NCI-H2227 treated with DMSO at 0.1 percent for 48 hours (cell line): ENCODE measurements at regions not wholly inside any gene's neighbourhood (a gene's known extent, or its start where the extent isn't known, plus 50 kb on each side); places are given as distances from the start of the nearest gene placed in this dataset.

Experiments
- DNase-seq: peaks from one replicate; lab custom pipeline; 2025; lab: John Stamatoyannopoulos, UW

DNA sequence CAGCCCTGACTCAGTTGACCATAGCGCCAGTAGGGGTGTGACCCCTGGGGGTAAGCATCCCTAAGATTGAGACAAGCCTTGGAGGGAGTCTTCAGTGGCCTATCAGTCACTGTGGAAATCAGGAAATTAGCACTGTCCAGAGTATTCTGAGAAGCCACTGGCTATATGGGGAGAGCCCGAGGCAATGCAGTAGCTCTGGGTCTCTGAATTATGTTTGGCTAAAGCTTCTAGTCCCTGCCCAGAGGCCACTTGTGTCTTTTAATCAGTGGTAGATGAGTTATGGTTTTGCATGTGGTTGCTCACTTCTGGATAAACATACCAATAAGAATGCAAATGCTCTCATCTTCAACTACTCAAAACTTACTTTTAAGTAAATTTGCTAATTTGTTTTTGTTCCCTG is 100.6 kb upstream of the TOX3 start:
- no peak for DNase-seq

DNA sequence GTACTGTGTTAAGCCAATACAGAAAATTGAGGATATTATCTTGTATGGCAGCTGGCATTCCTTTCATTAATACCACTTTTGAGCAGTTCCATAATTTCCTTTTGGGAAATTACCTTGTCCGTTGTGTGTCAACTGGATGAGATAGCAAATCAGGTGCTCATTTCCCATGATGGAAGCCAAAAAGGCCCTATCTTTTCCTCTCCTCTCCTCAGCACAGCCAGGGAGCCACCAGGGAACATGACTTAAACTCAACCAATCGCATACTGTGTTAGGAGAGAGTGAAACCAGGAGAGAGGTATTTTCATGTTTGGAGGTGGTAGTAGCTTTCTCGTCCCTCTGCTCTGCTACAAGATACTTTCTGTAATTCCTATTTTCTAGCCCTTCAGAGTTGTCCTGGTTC is 96.1 kb upstream of the TOX3 start:
- no peak for DNase-seq

DNA sequence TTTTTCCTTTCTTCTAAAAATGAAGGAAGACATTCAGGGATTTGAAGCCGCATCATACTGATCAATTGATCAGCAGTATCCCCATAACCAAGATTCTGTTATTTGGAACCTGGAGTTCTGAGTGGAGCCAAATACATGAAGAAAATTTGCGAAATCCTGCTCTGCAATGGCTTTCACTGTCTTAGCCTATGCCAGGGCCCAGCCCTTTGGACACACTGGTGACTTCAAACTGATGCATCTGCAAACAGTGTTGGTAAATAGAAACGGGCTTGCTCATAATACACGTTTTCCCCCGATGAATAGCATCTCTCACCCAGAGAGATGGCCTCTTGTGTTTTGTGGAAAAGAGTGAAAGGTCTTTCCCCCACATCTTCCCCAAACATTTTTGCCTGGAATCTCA is 87.6 kb upstream of the TOX3 start:
- no peak for DNase-seq

DNA sequence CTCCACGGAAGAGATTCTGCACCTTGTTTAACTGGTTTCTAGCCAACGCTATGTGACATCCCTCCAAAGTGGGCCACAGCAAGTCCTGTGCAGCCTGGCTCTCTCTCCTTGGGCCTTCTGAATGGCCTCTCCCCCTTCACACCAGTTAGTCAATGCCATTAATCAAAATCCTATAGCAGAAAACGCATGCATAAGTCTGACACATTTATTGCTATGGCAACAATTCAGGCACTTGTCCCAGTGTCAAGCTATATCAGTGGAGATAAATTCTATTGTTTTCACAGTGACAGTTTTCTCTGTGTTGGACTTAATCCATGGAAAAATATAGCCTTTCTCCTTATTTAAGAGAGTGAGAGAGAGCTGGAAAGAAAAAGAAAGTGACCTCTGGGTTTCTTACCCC is 87.2 kb upstream of the TOX3 start:
- DNase-seq: no peak

DNA sequence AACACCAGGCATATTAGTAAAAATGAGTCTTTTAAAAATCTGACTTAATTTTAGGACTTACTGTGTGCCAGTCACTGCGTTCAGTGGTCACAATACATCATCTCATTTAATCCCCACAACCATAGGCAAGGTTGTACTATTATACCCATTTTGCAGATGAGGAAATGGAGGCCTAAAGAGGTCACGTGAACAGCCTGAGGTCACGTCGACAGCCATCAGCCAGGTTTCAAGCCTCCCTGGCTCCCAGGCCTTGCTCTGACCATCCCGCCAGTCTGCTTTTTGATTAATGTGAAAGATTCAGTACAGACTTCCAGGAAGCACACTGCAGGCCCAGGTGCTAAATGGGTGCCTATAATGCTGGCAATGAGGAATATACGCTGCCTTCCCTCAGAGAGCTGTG is 86.3 kb upstream of the TOX3 start:
- no peak for DNase-seq

DNA sequence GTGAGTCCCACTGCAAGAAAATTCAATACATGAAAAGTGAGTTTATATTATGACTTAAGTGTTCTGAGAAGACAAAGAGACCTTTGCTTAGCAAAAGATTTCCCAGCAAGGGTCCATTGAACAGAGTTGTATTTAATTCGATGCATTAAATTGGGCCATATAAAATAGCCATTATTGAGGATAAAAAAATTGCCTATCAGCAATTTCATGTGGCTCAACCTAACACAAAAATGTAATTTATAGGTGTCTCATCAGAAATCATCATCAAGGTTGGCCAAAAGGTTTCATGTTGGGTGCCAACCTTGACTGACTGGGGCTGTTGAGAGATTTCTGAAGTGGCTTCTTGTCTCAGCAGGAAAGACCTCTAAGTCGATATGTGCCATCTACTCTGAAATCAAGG is 84.8 kb upstream of the TOX3 start:
- DNase-seq: no peak

DNA sequence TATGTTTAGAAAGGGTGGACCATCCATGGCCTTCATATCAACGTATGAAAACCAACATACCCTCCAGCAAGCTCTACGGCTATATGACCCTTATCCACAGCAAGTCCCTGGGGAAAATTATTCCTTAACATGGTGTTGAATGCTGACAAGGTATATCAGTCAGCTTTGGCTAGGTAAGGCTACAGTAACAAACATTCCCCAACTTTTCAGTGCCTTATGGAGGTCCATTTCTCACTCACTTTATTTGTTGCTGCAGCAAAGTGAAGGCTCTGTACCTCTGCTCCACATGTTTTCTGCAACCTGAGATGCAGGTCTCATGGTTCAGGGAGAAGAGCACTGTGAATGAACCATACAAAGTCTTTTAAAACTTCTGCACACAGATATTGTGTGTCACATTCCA is 83.8 kb upstream of the TOX3 start:
- DNase-seq: no peak

DNA sequence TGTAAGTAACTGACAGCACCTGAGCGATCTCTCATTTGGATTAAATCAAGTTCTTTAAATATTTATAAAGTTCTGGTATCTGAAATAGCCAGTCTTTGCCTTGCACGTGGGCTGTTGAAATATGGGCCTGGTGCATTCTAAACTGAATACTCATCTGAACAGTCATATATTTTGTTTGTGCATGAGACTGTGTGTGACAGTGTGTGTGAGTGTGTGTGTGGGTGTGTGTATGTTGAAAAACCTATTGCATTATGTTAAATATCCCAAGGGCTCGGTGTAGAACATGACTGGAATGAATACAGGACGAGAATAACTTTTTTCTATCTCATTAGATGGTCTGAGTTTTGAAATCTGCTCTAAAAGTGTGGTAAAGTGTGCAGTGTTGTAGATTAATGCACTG is 82.4 kb upstream of the TOX3 start:
- DNase-seq: no peak

DNA sequence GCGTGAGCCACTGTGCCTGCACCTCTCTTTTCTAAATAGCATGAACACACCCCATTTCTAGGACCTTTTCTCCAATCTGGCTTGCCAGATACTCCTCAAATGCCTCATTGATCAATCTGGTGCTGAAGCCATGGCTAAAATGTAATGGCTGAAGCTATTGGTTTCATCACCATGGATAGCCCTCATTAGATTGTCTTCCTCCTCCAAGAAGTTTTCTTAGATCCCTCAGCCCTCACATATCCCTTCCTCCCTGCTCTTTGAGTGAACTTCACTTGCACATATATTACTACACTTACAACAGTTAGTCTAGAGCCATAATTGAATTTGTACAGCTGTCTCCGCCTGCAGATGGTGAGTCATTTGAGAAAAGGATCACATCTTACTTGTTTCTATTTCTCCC is 77.9 kb upstream of the TOX3 start:
- DNase-seq: no peak

DNA sequence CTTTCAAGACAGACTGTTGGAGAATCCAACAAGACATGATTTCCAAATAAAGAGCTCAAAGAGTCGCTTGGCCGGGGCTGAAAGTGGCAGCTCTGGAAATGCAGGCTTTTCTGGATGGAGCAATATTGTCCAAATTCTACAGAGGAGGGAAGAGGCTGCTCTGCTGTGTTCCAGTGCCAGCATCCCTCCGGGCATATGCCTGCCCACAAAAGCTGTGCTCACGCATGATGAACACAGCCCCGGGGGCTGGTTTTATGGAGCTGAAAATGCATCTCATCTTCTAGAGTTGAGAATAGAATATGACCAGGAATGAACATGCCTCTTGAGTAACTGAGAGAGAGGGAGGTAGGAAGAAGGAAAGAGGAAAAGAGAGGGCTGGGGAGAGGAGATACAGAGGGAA is 74.7 kb upstream of the TOX3 start:
- DNase-seq: no peak

DNA sequence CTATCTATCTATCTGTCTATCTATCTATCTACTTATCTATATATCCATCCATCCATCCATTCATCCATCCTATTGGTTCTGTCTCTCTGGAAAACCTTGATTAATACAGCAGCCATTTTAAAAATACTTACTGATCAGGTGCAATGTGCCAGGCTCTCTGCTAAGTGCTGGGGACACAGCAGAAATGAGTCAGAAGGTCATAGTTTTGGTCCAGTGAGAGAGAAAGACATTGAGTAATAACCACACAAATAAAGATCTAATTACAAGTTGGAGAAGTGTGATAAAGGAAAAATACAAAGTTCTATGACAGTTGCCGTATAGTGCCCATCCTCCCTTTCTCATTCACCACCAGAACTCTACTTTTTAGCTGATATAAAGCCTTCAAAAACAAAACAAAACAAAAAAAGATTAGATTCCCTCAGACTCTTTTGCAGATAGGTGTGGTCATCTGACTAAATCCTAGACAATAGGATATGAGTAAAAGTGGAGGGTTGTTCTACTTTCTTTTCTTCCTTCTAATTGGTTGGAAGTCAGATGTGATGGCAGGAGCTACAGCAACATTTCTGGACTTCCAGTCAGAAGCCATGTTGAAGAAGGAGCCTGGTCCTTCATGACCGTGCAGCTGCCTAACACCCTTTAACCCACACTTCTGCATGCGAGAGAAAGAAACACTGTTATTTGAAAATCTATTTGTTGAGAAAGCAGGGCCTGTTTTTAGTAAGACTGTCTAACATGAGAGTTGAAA is 72.0 kb upstream of the TOX3 start:
- DNase-seq: no peak

DNA sequence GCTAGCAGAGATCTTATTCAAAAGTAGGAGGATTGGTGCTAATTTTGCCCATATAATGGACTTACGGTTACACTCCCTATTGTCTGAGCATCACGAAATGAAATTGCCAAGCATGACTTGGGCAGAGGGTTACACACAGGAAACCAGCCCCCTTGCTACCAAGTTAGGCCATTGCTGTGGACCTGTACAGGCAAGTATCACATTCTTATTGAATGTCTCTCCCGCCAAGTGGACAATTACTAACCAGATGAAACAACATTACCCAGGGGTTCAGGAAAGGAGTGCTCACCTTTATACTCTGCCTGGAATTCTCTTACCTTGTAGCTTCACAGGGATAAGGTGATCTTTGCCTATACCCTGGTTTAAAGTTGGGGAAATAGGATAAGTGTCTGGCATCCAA is 70.6 kb upstream of the TOX3 start:
- no peak for DNase-seq

DNA sequence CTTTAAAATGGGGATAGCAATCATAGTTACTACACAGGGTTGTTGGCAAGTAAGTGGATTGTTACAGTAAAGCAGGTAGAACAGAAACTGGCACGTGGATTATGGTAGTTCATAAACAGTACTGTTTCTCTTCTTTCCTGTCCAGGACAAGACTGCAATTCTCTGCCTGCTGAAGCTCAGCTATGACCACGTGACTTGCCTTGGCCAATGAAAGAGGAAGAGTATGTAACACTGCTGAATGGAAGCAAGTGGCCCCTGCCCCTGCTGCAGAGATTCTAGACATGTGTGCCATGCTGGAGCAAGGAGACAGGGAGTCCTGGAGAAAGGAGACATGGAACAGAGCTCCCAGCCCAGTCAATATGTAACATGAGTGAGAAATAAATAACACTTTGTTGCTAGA is 66.6 kb upstream of the TOX3 start:
- no peak for DNase-seq

DNA sequence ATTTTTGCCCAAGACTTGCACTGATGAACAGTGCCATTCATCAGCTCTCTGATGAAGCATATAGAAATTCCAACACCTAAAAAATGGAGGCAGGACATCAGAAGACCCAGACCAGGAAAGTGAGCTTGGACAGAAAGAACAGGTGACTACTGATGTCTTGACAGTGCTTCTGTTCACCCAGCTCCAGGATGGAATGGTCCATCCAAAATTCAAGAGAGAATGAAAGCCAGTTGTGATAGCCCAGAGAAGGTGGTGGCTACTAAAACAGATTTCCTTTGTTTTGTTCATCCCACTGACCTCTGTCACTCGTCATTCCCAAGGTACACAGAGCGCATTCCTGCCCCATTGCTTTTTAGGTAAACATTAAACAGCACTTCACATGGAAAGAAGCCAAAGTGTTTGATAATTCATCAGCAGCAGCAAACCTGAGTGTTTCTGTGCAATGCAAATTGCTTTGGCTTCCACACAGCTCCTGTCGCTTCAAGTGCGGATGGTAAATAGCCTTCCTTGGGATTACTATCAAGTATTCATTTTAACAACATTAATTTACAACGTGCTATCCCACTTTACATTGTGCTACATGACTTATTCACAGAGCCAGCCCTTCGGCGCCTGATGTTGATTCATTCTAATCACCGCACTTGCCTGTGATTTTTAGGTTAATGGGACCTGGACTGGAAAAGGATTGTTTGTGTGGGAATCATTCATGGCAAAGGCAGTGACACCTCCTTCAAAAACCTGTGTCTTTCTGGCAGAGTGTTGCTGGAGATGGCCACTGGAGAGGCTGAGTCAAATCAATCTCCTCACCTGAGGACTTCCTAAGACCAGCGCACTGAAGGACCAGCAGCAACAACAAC is 65.1 kb upstream of the TOX3 start:
- DNase-seq: no peak

DNA sequence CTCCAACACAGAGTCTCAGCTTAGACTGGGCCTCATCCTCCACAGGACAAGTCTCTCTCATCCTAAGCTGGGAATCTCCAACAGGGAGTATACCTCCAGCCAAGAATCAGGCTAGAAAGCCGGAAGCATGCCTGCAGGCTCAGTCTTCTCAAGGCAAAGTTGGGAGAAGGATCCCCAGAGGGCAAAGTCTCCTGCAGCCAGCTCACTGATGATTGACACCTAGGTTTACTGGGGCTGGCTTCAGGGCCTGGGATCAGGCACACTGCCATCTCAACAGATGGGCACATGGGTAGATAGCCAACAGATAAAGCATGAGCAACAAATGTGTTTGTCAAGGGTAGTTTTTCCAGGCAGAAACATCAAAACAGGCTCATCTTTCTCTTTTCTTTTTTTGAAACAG is 56.1 kb upstream of the TOX3 start:
- no peak for DNase-seq

DNA sequence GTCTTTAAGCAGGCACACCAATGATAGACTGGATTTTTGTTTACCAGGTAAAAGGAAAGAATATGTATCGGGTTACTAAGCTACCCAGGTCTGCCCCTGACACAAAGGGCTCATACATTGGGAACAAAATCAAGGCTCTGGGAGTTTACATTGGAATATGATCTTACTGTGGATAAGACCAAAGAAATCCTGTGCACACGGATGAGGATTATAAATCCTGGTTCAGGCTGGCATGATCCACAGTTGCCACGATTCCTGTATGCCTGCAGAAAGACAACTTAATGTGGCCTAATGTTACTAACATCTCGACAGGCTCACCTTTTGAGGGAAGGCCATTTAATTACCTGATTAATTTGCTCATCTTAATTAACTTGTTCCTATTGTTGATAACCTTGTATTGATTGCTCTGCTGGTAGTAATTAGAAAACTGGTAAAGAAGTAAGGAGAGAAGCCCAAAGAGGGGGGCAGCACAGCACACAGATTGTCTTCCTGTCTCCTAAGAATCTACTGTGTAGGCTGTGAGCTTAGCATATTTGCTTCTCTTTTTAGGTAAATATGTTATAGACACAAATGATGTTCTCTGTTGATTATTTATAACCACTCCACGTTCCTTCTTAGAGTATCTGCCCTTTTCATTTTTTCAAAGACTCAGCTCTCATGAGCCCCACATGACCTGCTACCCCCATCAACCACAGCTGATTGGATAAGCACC is 51.0 kb upstream of the TOX3 start:
- DNase-seq: no peak

DNA sequence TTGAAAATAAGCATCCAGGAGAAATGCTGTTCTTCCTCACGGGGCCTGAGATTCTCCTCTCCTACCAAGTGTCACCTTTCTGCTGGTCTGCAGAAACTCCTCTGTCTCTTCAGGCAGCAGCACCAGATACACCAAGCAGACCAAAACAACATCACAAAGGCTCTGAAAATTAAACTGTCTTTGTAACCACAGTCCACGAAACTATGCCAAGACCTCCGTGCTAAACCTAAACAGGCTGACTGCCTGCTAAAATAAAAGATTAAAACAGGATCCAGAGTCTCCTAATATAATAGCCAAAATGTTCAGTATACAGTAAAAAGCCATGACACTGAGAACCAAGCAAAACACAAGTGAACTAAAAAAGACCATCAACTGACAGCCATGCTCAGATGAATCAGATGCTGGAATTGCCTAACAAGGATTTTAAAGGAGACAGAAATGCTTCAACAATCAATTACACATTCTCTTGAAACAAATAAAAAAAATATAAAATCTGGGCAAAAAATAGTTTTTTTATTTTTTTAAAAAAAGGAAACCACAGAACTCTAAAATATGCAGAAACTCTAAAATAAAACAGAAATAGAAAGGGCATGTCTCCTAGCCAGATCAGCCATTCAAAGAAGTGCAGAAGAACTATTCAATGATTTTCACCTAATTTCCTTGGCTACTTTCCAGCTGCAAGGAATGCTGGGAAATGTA is 50.3 kb upstream of the TOX3 start:
- no peak for DNase-seq
